Naive thymus-derived CD4-positive, alpha-beta T cell (primary cell): ENCODE measurements at regions not wholly inside any gene's neighbourhood (a gene's known extent, or its start where the extent isn't known, plus 50 kb on each side); places are given as distances from the start of the nearest gene placed in this dataset.
A peak's percentile ranks its signal among the peaks of the same experiment; 100 is the strongest.
"Not testable (repeated sequence)": the region's sequence is repeated elsewhere in the genome, so short reads cannot be mapped to it uniquely, and the experiment has no call there.

Experiments used
- ATAC-seq: fragments of 150-1000 bp; cut with Tn5 transposase; 2 replicates; pipeline ENCODE4 v1.10.0; 2021; ENCODE audit warnings: mild to moderate bottlenecking, moderate library complexity
- CTCF ChIA-PET: fragments of 350-600 bp; sonication (Branson Sonifier 250); formaldehyde crosslinking; loops from one replicate; lab custom pipeline; 2021; ENCODE audit warnings: antibody characterized with exemption; lab: Charles Lee
- POLR2A ChIA-PET: fragments of 350-600 bp; sonication (Branson Sonifier 250); formaldehyde crosslinking; loops from one replicate; lab custom pipeline; 2021; ENCODE audit warnings: antibody characterized with exemption, inconsistent platforms; lab: Charles Lee
- DNase-seq, 9 donors: peaks; one replicate each; pipeline versions ENCODE4 v3.0.0 to v3.0.0-alpha.2; 2020 to 2022; ENCODE audit warnings: mixed read lengths in 1 of 9
- H3K27ac ChIP-seq: one replicate; pipeline ENCODE4 v1.7.0; 2013; ENCODE audit warnings: mild to moderate bottlenecking, low read depth, low read length, moderate library complexity
- H3K27me3 ChIP-seq, 2 donors: one replicate each; pipeline ENCODE4 v1.7.0; 2013; ENCODE audit warnings: low read length in 2 of 2, mild to moderate bottlenecking in 2 of 2, moderate library complexity in 2 of 2; ENCODE audit not compliant: control insufficient read depth in 2 of 2, insufficient read depth in 2 of 2
- H3K36me3 ChIP-seq, 3 experiments: 1 replicate in 2 of 3; 2 replicates in 1 of 3; pipeline ENCODE4 v1.7.0; 2013; ENCODE audit warnings: low read length in 3 of 3, mild to moderate bottlenecking in 3 of 3, moderate library complexity in 1 of 3; ENCODE audit not compliant: insufficient read depth in 3 of 3, control insufficient read depth in 2 of 3
- H3K4me1 ChIP-seq, 2 donors: one replicate each; pipeline ENCODE4 v1.7.0; 2013; ENCODE audit warnings: low read length in 2 of 2, mild to moderate bottlenecking in 2 of 2, moderate library complexity in 1 of 2; ENCODE audit not compliant: control insufficient read depth in 2 of 2, insufficient read depth in 2 of 2
- H3K4me3 ChIP-seq: 2 replicates; pipeline ENCODE4 v1.7.0; 2013; ENCODE audit warnings: mild to moderate bottlenecking, low read length
- H3K9me3 ChIP-seq, 3 experiments: 1 replicate in 2 of 3; 2 replicates in 1 of 3; pipeline ENCODE4 v1.7.0; 2013; ENCODE audit warnings: low read length in 3 of 3; ENCODE audit not compliant: control insufficient read depth in 2 of 3
- H3K27ac Mint-ChIP-seq, 9 donors: one replicate each; pipeline ENCODE4 v1.8.0; 2020 to 2022; ENCODE audit warnings: mixed read lengths in 9 of 9, mild to moderate bottlenecking in 8 of 9, moderate library complexity in 5 of 9, inconsistent platforms in 2 of 9
- H3K27me3 Mint-ChIP-seq, 5 donors: one replicate each; pipeline ENCODE4 v1.8.0; 2021 to 2022; ENCODE audit warnings: mixed read lengths in 5 of 5, mild to moderate bottlenecking in 1 of 5
- H3K36me3 Mint-ChIP-seq, 5 donors: one replicate each; pipeline ENCODE4 v1.8.0; 2020 to 2022; ENCODE audit warnings: mixed read lengths in 5 of 5, mild to moderate bottlenecking in 3 of 5, inconsistent platforms in 1 of 5
- H3K4me1 Mint-ChIP-seq, 7 donors: one replicate each; pipeline ENCODE4 v1.8.0; 2020 to 2022; ENCODE audit warnings: mixed read lengths in 7 of 7, mild to moderate bottlenecking in 3 of 7, inconsistent platforms in 1 of 7
- H3K4me3 Mint-ChIP-seq, 10 donors: one replicate each; pipeline ENCODE4 v1.8.0; 2020 to 2022; ENCODE audit warnings: mild to moderate bottlenecking in 10 of 10, mixed read lengths in 10 of 10, moderate library complexity in 6 of 10, inconsistent platforms in 2 of 10
- H3K9me3 Mint-ChIP-seq, 11 donors: one replicate each; pipeline ENCODE4 v1.8.0; 2020 to 2022; ENCODE audit warnings: mixed read lengths in 11 of 11, mild to moderate bottlenecking in 4 of 11, inconsistent platforms in 1 of 11, moderate library complexity in 1 of 11
- intact Hi-C, 2 donors: fragments of 100-400 bp; cut with micrococcal nuclease; formaldehyde crosslinking; loops; one replicate each; pipeline ENCODE4 v1.15.1; 2023

GRCh38 chr3:195645872-195646271 lies 62.1 kb upstream of the APOD start:
- ATAC-seq, H3K9me3 ChIP-seq, H3K4me3 ChIP-seq, intact Hi-C loops, H3K27ac Mint-ChIP-seq, H3K27me3 Mint-ChIP-seq, POLR2A ChIA-PET, H3K4me1 ChIP-seq, H3K27ac ChIP-seq, CTCF ChIA-PET, H3K36me3 ChIP-seq, H3K4me3 Mint-ChIP-seq, H3K27me3 ChIP-seq, DNase-seq, H3K9me3 Mint-ChIP-seq: not testable (repeated sequence)
- H3K4me1 Mint-ChIP-seq, result peaks cover 0 to 20% (median 0%) of the 10 kb centered on the region in 7 donors
- peaks cover 0 to 11% (median 0%) of the 10 kb centered on the region in 5 donors for H3K36me3 Mint-ChIP-seq

- H3K9me3 ChIP-seq, H3K27ac Mint-ChIP-seq, intact Hi-C loops, H3K36me3 Mint-ChIP-seq, CTCF ChIA-PET, POLR2A ChIA-PET, H3K9me3 Mint-ChIP-seq, DNase-seq, H3K27me3 ChIP-seq, H3K4me1 ChIP-seq, H3K27me3 Mint-ChIP-seq, H3K4me3 Mint-ChIP-seq, ATAC-seq, H3K36me3 ChIP-seq, H3K4me3 ChIP-seq, H3K27ac ChIP-seq: not testable (repeated sequence)
- H3K4me1 Mint-ChIP-seq, result peaks cover 0 to 20% (median 0%) of the 10 kb centered on the region in 7 donors
These were observed 59.5 kb upstream of the APOD start for GRCh38 chr3:195643245-195643644.

- H3K27me3 Mint-ChIP-seq, ATAC-seq, intact Hi-C loops, CTCF ChIA-PET, H3K4me1 ChIP-seq, H3K36me3 ChIP-seq, H3K27ac ChIP-seq, H3K9me3 ChIP-seq, DNase-seq, H3K4me3 Mint-ChIP-seq, H3K27me3 ChIP-seq, H3K9me3 Mint-ChIP-seq, H3K36me3 Mint-ChIP-seq, POLR2A ChIA-PET, H3K4me3 ChIP-seq: not testable (repeated sequence)
- Mint-ChIP-seq H3K27ac (peak overlapping the region in 1 of 9 donors; percentile 16), H3K4me1 (peaks cover 1 to 20% (median 2%) of the 10 kb centered on the region in 7 donors)
These were observed 58.6 kb upstream of the APOD start for GRCh38 chr3:195642311-195642710.

GRCh38 chr3:195638456-195638855 lies 54.7 kb upstream of the APOD start:
- CTCF ChIA-PET, H3K4me3 ChIP-seq, ATAC-seq, H3K36me3 Mint-ChIP-seq, H3K36me3 ChIP-seq, H3K27ac ChIP-seq, POLR2A ChIA-PET, H3K9me3 ChIP-seq, intact Hi-C loops, H3K9me3 Mint-ChIP-seq, H3K4me3 Mint-ChIP-seq, H3K27me3 Mint-ChIP-seq, H3K27ac Mint-ChIP-seq, H3K4me1 ChIP-seq, H3K27me3 ChIP-seq: not testable (repeated sequence)
- peak in 1 of 9 donors; percentile 10 for DNase-seq
- peaks cover 3 to 16% (median 12%) of the 10 kb centered on the region in 7 donors for H3K4me1 Mint-ChIP-seq

GRCh38 chr3:195637473-195638233 lies 53.9 kb upstream of the APOD start:
- intact Hi-C loops, H3K27me3 Mint-ChIP-seq, POLR2A ChIA-PET, H3K4me1 ChIP-seq, H3K36me3 Mint-ChIP-seq, H3K27me3 ChIP-seq, H3K9me3 ChIP-seq, ATAC-seq, DNase-seq, H3K36me3 ChIP-seq, H3K4me3 ChIP-seq, CTCF ChIA-PET, H3K27ac ChIP-seq, H3K9me3 Mint-ChIP-seq: not testable (repeated sequence)
- H3K4me1 Mint-ChIP-seq, result peaks cover 3 to 18% (median 11%) of the 10 kb centered on the region in 7 donors
- H3K4me3 Mint-ChIP-seq, result peak overlapping the region in 5 of 10 donors; percentile 12 to 45 (median 38)
- peak overlapping the region in 2 of 9 donors; percentile 21 to 23 for H3K27ac Mint-ChIP-seq

GRCh38 chr3:195637011-195637410 lies 53.3 kb upstream of the APOD start:
- H3K27me3 ChIP-seq, H3K9me3 Mint-ChIP-seq, POLR2A ChIA-PET, H3K27ac ChIP-seq, H3K9me3 ChIP-seq, H3K36me3 ChIP-seq, ATAC-seq, H3K27me3 Mint-ChIP-seq, H3K4me3 ChIP-seq, CTCF ChIA-PET, intact Hi-C loops, H3K4me1 ChIP-seq, H3K36me3 Mint-ChIP-seq: not testable (repeated sequence)
- H3K4me3 Mint-ChIP-seq, result peak overlapping the region in 6 of 10 donors; percentile 10 to 51 (median 38)
- H3K4me1 Mint-ChIP-seq, result peaks cover 5 to 20% (median 11%) of the 10 kb centered on the region in 7 donors
- peak in 1 of 9 donors; percentile 30 for DNase-seq
- peak overlapping the region in 3 of 9 donors; percentile 21 to 64 (median 23) for H3K27ac Mint-ChIP-seq
